ENCODE measurements at regions not wholly inside any gene's neighbourhood (a gene's known extent, or its start where the extent isn't known, plus 50 kb on each side); places are given as distances from the start of the nearest gene placed in this dataset.

DNA sequence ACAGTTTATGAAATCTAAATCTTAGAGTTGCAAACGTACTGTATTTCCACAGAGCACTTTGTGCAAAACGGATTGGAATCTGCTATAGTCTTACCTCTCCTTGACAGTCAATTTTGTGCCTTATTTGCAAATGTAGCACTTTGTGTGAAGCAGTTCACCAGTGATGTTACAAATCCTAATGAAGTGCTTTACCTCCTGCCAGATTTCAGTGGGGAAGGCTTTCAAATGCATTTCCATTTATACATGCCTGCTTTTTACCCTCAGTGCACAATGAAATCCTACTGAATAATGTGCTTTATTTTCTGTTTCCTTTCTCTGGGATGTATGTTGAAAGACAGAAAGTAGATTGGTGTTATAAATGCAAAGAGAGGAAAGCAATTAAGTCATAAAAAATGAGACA lies 2141.6 kb upstream of the C9orf72 start:
- Histone ChIP-seq H2AFZ (ENCODE audit: control insufficient read depth, low read depth, low read length) (no peak overlapping the region), H3K9me3 (replicated peaks; ENCODE audit: control insufficient read depth, insufficient read depth, low read length) (no peaks in the 10 kb centered on the region), H3K4me2 (ENCODE audit: control insufficient read depth, insufficient read depth) (no peak overlapping the region), H3K27ac (ENCODE audit: control insufficient read depth, insufficient read depth) (no peak overlapping the region), H3K9ac (ENCODE audit: control insufficient read depth, insufficient read depth, low read length) (no peak overlapping the region), H3K79me2 (ENCODE audit: control insufficient read depth, insufficient read depth, low read length) (no peaks in the 10 kb centered on the region), H3K4me1 (ENCODE audit: control insufficient read depth, insufficient read depth, low read length) (no peaks in the 10 kb centered on the region), H3K4me3 (no peak overlapping the region), H3K27me3 (replicated peaks in 1 of 2; ENCODE audit: control insufficient read depth in 2 of 2, insufficient read depth in 2 of 2, low read length in 1 of 2) (no peaks in the 10 kb centered on the region), H3K36me3 (ENCODE audit: control insufficient read depth in 2 of 2, insufficient read depth in 2 of 2, low read length in 1 of 2) (no peaks in the 10 kb centered on the region), H4K20me1 (ENCODE audit: control insufficient read depth, insufficient read depth) (no peaks in the 10 kb centered on the region)
- DNase-seq (ENCODE audit: low read depth, low spot score) (no peak), ATAC-seq (no peak), FAIRE-seq (no peak)
- RAD21 ChIA-PET (ENCODE audit: unreplicated experiment) = no interaction called here
- SMC1A ChIA-PET (ENCODE audit: uncharacterized antibody, unreplicated experiment) = no interaction called here
- CTCF ChIA-PET = no interaction called here
- no TSS peak for BruUV-seq (replicated peaks)
- in situ Hi-C loops (cut with MboI) (no loop called here), intact Hi-C loops (cut with micrococcal nuclease; ENCODE audit: unreplicated experiment) (loop anchor here (10.0 kb wide), 1 partner anchor 60 kb away; no protein-coding TSS in a partner anchor)
- WGBS (ENCODE audit: insufficient coverage, insufficient replicate concordance, low lambda C conversion rate, missing lambda C conversion rate) = 0% methylated on average over 2 of the region's 2 CpGs
- POLR2A ChIA-PET = no interaction called here
- TF ChIP-seq EED (IDR thresholded peaks at IDR 0.05; ENCODE audit: low read depth) (no peak), PML (IDR thresholded peaks at IDR 0.05; ENCODE audit: low read length) (no peak), PAX8 (IDR thresholded peaks at IDR 0.05) (no peak), MXI1 (IDR thresholded peaks at IDR 0.05; ENCODE audit: low read depth, low read length) (no peak), NBN (IDR thresholded peaks at IDR 0.05) (no peak), ZNF217 (IDR thresholded peaks at IDR 0.05) (no peak), BMI1 (IDR thresholded peaks at IDR 0.05; ENCODE audit: borderline replicate concordance) (no peak), MTA3 (IDR thresholded peaks at IDR 0.05; ENCODE audit: borderline replicate concordance, low read length) (no peak), FOXK2 (IDR thresholded peaks at IDR 0.05) (no peak), NKRF (conservative IDR thresholded peaks at IDR 0.05) (no peak), CHD4 (IDR thresholded peaks at IDR 0.05) (no peak), KAT2A (conservative IDR thresholded peaks at IDR 0.05; ENCODE audit: control insufficient read depth, low read depth, low read length) (no peak), NFYB (IDR thresholded peaks at IDR 0.05; ENCODE audit: insufficient read depth, low read depth, low read length) (no peak), TCF12 (IDR thresholded peaks at IDR 0.05; ENCODE audit: low read depth, low read length) (no peak), POU2F2 (IDR thresholded peaks at IDR 0.05; ENCODE audit: borderline replicate concordance, low read depth, low read length) (no peak), PBX3 (IDR thresholded peaks at IDR 0.05; ENCODE audit: insufficient replicate concordance, low read depth, low read length) (no peak), EZH2 (IDR thresholded peaks at IDR 0.05; ENCODE audit: borderline replicate concordance, control insufficient read depth, low read depth, low read length) (no peak), ESRRA (IDR thresholded peaks at IDR 0.05; ENCODE audit: low read length) (no peak)
- TF ChIP-seq, protein P1, sequence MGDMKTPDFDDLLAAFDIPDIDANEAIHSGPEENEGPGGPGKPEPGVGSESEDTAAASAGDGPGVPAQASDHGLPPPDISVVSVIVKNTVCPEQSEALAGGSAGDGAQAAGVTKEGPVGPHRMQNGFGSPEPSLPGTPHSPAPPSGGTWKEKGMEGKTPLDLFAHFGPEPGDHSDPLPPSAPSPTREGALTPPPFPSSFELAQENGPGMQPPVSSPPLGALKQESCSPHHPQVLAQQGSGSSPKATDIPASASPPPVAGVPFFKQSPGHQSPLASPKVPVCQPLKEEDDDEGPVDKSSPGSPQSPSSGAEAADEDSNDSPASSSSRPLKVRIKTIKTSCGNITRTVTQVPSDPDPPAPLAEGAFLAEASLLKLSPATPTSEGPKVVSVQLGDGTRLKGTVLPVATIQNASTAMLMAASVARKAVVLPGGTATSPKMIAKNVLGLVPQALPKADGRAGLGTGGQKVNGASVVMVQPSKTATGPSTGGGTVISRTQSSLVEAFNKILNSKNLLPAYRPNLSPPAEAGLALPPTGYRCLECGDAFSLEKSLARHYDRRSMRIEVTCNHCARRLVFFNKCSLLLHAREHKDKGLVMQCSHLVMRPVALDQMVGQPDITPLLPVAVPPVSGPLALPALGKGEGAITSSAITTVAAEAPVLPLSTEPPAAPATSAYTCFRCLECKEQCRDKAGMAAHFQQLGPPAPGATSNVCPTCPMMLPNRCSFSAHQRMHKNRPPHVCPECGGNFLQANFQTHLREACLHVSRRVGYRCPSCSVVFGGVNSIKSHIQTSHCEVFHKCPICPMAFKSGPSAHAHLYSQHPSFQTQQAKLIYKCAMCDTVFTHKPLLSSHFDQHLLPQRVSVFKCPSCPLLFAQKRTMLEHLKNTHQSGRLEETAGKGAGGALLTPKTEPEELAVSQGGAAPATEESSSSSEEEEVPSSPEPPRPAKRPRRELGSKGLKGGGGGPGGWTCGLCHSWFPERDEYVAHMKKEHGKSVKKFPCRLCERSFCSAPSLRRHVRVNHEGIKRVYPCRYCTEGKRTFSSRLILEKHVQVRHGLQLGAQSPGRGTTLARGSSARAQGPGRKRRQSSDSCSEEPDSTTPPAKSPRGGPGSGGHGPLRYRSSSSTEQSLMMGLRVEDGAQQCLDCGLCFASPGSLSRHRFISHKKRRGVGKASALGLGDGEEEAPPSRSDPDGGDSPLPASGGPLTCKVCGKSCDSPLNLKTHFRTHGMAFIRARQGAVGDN (IDR thresholded peaks at IDR 0.05) = no peak
